WTC11 (cell line): ENCODE measurements at regions not wholly inside any gene's neighbourhood (a gene's known extent, or its start where the extent isn't known, plus 50 kb on each side); places are given as distances from the start of the nearest gene placed in this dataset.

Experiments
- ATAC-seq: fragments of 200-7000 bp; cut with Tn5 transposase; 2 replicates; pipeline ENCODE4 v1.10.0; 2021; ENCODE audit warnings: mild to moderate bottlenecking, moderate library complexity
- CTCF ChIA-PET: fragments of 300-600 bp; sonication (Branson Sonifier 250); formaldehyde crosslinking; loops from one replicate; lab custom pipeline; 2021; ENCODE audit warnings: antibody characterized with exemption; lab: Charles Lee
- POLR2A ChIA-PET: fragments of 350-600 bp; sonication (Branson Sonifier 250); formaldehyde crosslinking; loops from one replicate; lab custom pipeline; 2021; ENCODE audit warnings: antibody characterized with exemption; lab: Charles Lee
- DNase-seq: peaks from one replicate; pipeline ENCODE4 v3.0.0; 2021; ENCODE audit warnings: low spot score
- H3K27ac Mint-ChIP-seq: 2 replicates; pipeline ENCODE4 v1.8.0; 2021; ENCODE audit warnings: mixed read lengths
- H3K27me3 Mint-ChIP-seq: 2 replicates; pipeline ENCODE4 v1.8.0; 2021; ENCODE audit warnings: low read depth, mild to moderate bottlenecking, moderate library complexity, mixed read lengths
- H3K36me3 Mint-ChIP-seq: 2 replicates; pipeline ENCODE4 v1.8.0; 2021; ENCODE audit warnings: mixed read lengths
- H3K4me1 Mint-ChIP-seq: 2 replicates; pipeline ENCODE4 v1.8.0; 2022; ENCODE audit warnings: mixed read lengths
- H3K4me3 Mint-ChIP-seq: 2 replicates; pipeline ENCODE4 v1.8.0; 2021; ENCODE audit warnings: mild to moderate bottlenecking, moderate library complexity, mixed read lengths
- H3K9me3 Mint-ChIP-seq: 2 replicates; pipeline ENCODE4 v1.8.0; 2021; ENCODE audit warnings: mixed read lengths
- ATF1 ChIP-seq: sonication (generic); formaldehyde crosslinking; IDR thresholded peaks from 2 replicates; pipeline ENCODE4 v1.8.1; 2023; ENCODE audit warnings: mild to moderate bottlenecking, moderate library complexity, missing genetic modification reagents
- E2F4 ChIP-seq: sonication (generic); formaldehyde crosslinking; IDR thresholded peaks from 2 replicates; pipeline ENCODE4 v1.8.1; 2022; ENCODE audit warnings: low read depth, mild to moderate bottlenecking, moderate library complexity, missing genetic modification reagents, borderline replicate concordance
- ESRRA ChIP-seq: sonication (generic); formaldehyde crosslinking; IDR thresholded peaks from 2 replicates; pipeline ENCODE4 v1.8.1; 2022; ENCODE audit warnings: mild to moderate bottlenecking, missing genetic modification reagents, borderline replicate concordance
- FOXP4 ChIP-seq: sonication (generic); formaldehyde crosslinking; IDR thresholded peaks from 2 replicates; pipeline ENCODE4 v1.8.0; 2022; ENCODE audit warnings: mild to moderate bottlenecking, missing genetic modification reagents
- IRF2 ChIP-seq: sonication (generic); formaldehyde crosslinking; IDR thresholded peaks from 2 replicates; pipeline ENCODE4 v1.8.0; 2022; ENCODE audit warnings: low read depth, missing genetic modification reagents, borderline replicate concordance
- JAZF1 ChIP-seq: fragments of 250-450 bp; sonication (Bioruptor Pico); IDR thresholded peaks from 2 replicates; pipeline ENCODE4 v1.9.0; 2021; ENCODE audit warnings: moderate library complexity, mild to moderate bottlenecking, inconsistent platforms
- NFYB ChIP-seq: sonication (generic); formaldehyde crosslinking; conservative IDR thresholded peaks from 2 replicates; pipeline ENCODE4 v1.8.0; 2022; ENCODE audit warnings: low read depth, missing genetic modification reagents
- OVOL2 ChIP-seq: fragments of 250-450 bp; sonication (Bioruptor Pico); IDR thresholded peaks from 2 replicates; pipeline ENCODE4 v1.9.0; 2021; ENCODE audit warnings: mild to moderate bottlenecking, borderline replicate concordance
- PRDM15 ChIP-seq: sonication (generic); formaldehyde crosslinking; IDR thresholded peaks from 2 replicates; pipeline ENCODE4 v1.8.0; 2022; ENCODE audit warnings: missing genetic modification reagents
- PREB ChIP-seq: sonication (generic); formaldehyde crosslinking; IDR thresholded peaks from 2 replicates; pipeline ENCODE4 v1.8.1; 2022; ENCODE audit warnings: mild to moderate bottlenecking, missing genetic modification reagents, moderate library complexity, borderline replicate concordance
- PRRX2 ChIP-seq: fragments of 250-450 bp; sonication (Bioruptor Pico); IDR thresholded peaks from 2 replicates; pipeline ENCODE4 v1.8.0; 2021; ENCODE audit warnings: mild to moderate bottlenecking
- SMAD3 ChIP-seq: sonication (generic); formaldehyde crosslinking; IDR thresholded peaks from 2 replicates; pipeline ENCODE4 v1.8.0; 2022; ENCODE audit warnings: missing genetic modification reagents, mild to moderate bottlenecking, borderline replicate concordance
- SMAD4 ChIP-seq: sonication (generic); formaldehyde crosslinking; IDR thresholded peaks from 2 replicates; pipeline ENCODE4 v1.8.0; 2022; ENCODE audit warnings: mild to moderate bottlenecking, missing genetic modification reagents
- TEAD1 ChIP-seq: sonication (generic); formaldehyde crosslinking; IDR thresholded peaks from 2 replicates; pipeline ENCODE4 v1.8.0; 2022; ENCODE audit warnings: mild to moderate bottlenecking, missing genetic modification reagents
- TP53 ChIP-seq: sonication (generic); formaldehyde crosslinking; IDR thresholded peaks from 2 replicates; pipeline ENCODE4 v1.8.1; 2023; ENCODE audit warnings: mild to moderate bottlenecking, missing genetic modification reagents
- ZNF219 ChIP-seq: sonication (generic); formaldehyde crosslinking; IDR thresholded peaks from 2 replicates; pipeline ENCODE4 v1.8.0; 2023; ENCODE audit warnings: missing genetic modification reagents, mild to moderate bottlenecking, borderline replicate concordance
- ZNF281 ChIP-seq: sonication (generic); formaldehyde crosslinking; IDR thresholded peaks from 2 replicates; pipeline ENCODE4 v1.8.0; 2023; ENCODE audit warnings: mild to moderate bottlenecking, missing genetic modification reagents
- TF ChIP-seq, protein P1 (sequence below): fragments of 250-450 bp; sonication (Bioruptor Pico); IDR thresholded peaks from 2 replicates; pipeline ENCODE4 v1.9.0; 2021; ENCODE audit warnings: mild to moderate bottlenecking
- TF ChIP-seq, protein P2 (sequence below): sonication (generic); formaldehyde crosslinking; IDR thresholded peaks from 2 replicates; pipeline ENCODE4 v1.8.1; 2023; ENCODE audit warnings: mild to moderate bottlenecking, missing genetic modification reagents
- TF ChIP-seq, protein P3 (sequence below): sonication (generic); formaldehyde crosslinking; IDR thresholded peaks from 2 replicates; pipeline ENCODE4 v1.8.1; 2023; ENCODE audit warnings: mild to moderate bottlenecking, moderate library complexity, missing genetic modification reagents

- POLR2A ChIA-PET: no interaction called here
- H3K9me3 Mint-ChIP-seq: peaks cover 36% of the 10 kb centered on the region
- H3K4me3 Mint-ChIP-seq: no peak overlapping the region
- ATAC-seq (no peak), DNase-seq (no peak)
- no peak overlapping the region for H3K27ac Mint-ChIP-seq
- H3K27me3 Mint-ChIP-seq: peaks cover 81% of the 10 kb centered on the region
- H3K36me3 Mint-ChIP-seq: peaks cover 31% of the 10 kb centered on the region
- CTCF ChIA-PET: interaction anchor here (2.1 kb wide), 1 partner anchor 109 kb away, joined by 5 read pairs; no protein-coding TSS in a partner anchor
- TF ChIP-seq ZNF281 (CRISPR knock-in tag) (no peak), PRRX2 (CRISPR knock-in tag) (no peak), PRDM15 (no peak), SMAD3 (CRISPR knock-in tag) (no peak), OVOL2 (CRISPR knock-in tag) (no peak), JAZF1 (CRISPR knock-in tag) (no peak), ZNF219 (CRISPR knock-in tag) (no peak), E2F4 (no peak), NFYB (CRISPR knock-in tag) (no peak), ATF1 (CRISPR knock-in tag) (no peak), TEAD1 (CRISPR knock-in tag) (no peak), IRF2 (CRISPR knock-in tag) (no peak), ESRRA (CRISPR knock-in tag) (no peak), TP53 (CRISPR knock-in tag) (no peak), SMAD4 (CRISPR knock-in tag) (no peak), PREB (CRISPR knock-in tag) (no peak), FOXP4 (CRISPR knock-in tag) (no peak)
- TF ChIP-seq, protein P1, sequence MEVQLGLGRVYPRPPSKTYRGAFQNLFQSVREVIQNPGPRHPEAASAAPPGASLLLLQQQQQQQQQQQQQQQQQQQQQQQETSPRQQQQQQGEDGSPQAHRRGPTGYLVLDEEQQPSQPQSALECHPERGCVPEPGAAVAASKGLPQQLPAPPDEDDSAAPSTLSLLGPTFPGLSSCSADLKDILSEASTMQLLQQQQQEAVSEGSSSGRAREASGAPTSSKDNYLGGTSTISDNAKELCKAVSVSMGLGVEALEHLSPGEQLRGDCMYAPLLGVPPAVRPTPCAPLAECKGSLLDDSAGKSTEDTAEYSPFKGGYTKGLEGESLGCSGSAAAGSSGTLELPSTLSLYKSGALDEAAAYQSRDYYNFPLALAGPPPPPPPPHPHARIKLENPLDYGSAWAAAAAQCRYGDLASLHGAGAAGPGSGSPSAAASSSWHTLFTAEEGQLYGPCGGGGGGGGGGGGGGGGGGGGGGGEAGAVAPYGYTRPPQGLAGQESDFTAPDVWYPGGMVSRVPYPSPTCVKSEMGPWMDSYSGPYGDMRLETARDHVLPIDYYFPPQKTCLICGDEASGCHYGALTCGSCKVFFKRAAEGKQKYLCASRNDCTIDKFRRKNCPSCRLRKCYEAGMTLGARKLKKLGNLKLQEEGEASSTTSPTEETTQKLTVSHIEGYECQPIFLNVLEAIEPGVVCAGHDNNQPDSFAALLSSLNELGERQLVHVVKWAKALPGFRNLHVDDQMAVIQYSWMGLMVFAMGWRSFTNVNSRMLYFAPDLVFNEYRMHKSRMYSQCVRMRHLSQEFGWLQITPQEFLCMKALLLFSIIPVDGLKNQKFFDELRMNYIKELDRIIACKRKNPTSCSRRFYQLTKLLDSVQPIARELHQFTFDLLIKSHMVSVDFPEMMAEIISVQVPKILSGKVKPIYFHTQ (CRISPR knock-in tag): no peak
- TF ChIP-seq, protein P2, sequence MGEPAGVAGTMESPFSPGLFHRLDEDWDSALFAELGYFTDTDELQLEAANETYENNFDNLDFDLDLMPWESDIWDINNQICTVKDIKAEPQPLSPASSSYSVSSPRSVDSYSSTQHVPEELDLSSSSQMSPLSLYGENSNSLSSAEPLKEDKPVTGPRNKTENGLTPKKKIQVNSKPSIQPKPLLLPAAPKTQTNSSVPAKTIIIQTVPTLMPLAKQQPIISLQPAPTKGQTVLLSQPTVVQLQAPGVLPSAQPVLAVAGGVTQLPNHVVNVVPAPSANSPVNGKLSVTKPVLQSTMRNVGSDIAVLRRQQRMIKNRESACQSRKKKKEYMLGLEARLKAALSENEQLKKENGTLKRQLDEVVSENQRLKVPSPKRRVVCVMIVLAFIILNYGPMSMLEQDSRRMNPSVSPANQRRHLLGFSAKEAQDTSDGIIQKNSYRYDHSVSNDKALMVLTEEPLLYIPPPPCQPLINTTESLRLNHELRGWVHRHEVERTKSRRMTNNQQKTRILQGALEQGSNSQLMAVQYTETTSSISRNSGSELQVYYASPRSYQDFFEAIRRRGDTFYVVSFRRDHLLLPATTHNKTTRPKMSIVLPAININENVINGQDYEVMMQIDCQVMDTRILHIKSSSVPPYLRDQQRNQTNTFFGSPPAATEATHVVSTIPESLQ (CRISPR knock-in tag): no peak
- TF ChIP-seq, protein P3, sequence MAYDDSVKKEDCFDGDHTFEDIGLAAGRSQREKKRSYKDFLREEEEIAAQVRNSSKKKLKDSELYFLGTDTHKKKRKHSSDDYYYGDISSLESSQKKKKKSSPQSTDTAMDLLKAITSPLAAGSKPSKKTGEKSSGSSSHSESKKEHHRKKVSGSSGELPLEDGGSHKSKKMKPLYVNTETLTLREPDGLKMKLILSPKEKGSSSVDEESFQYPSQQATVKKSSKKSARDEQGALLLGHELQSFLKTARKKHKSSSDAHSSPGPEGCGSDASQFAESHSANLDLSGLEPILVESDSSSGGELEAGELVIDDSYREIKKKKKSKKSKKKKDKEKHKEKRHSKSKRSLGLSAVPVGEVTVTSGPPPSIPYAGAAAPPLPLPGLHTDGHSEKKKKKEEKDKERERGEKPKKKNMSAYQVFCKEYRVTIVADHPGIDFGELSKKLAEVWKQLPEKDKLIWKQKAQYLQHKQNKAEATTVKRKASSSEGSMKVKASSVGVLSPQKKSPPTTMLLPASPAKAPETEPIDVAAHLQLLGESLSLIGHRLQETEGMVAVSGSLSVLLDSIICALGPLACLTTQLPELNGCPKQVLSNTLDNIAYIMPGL (CRISPR knock-in tag): no peak
- peaks cover 26% of the 10 kb centered on the region for H3K4me1 Mint-ChIP-seq
Observed at GRCh38 chr2:242059566-242059965, 190.0 kb downstream of the RTP5 start.
